ENCODE measurements at regions not wholly inside any gene's neighbourhood (a gene's known extent, or its start where the extent isn't known, plus 50 kb on each side); places are given as distances from the start of the nearest gene placed in this dataset.

DNA sequence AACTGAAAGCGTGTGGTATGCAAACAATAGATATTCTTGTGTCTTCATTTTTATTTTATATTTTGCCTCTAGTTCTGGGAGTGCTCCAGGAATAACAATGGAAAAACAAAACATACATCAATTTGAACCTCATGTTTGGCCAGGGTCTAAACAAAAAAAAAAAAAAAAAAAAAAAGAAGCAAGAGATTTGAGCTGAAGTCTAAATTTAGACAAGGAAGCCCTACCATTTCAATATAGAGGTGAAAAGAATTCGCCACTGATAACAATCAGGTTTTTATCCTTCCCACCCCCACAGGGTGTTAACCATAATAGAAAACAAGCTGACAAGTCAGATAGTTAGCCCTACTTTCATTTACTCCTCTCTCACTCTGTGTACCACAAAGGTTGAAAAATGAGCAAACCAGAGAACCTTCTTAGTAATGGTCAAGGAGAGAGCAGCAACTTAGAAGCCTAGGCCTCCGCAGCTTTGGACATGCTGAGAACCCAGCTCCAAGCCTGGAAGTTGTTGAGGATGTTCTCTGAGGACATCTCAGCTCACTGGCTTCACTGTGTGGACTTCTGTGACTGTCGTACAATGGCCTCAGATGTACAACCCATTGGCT is 118.2 kb upstream of the HMHB1 start:
- DNase-seq (ENCODE audit: low read depth), result no peak

- no peak for DNase-seq (ENCODE audit: low read depth)
Observed at GRCh38 chr5:143692342-143692741, 119.6 kb upstream of the HMHB1 start.

DNA sequence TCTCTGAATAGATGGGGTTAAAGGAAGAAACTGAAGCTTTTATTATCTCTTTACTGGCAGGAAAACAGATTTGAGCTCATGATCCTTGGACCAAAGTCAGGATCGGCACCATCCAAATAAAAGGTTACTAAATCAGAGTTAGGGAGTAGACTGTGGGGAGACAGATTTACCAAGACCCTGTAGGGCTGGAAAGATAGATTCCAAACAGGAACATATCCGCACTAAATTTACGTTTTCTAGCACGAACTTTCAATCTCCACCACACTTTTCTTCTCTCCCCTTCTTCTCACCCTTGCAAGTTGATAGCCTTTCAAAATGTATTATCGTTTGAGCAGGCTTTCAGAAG is 120.0 kb upstream of the HMHB1 start:
- DNase-seq (ENCODE audit: low read depth), result no peak

DNA sequence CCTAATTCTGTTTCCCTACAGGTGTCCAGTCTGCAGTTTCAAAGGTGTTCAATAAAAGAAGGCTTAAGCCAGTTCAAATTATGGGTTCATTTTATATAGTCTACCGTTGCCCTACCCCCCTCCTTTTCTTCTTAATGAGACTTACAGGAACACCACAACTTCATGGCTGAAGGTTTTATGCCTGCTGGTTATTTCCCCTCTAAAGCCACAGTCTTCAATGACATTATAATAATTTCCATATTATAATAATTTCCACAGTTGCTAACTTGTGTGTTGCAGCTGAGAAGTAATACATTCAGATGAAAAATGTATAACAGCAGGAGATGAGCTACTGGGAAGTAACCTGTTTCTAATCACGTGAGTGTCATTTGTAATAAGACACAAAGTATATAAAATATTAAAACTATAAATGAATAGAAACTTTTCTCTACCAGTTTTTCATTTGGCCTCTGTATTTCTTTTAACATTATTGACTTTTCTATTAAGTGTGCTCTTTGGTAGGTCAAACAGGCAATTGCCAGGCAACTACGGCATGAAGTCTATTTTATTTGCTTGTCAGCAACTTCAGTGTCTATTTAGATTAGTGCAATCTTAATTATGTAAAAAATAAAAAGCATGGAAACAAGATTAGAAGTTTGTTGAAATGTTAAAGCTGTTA is 120.5 kb upstream of the HMHB1 start:
- DNase-seq (ENCODE audit: low read depth), result no peak

DNA sequence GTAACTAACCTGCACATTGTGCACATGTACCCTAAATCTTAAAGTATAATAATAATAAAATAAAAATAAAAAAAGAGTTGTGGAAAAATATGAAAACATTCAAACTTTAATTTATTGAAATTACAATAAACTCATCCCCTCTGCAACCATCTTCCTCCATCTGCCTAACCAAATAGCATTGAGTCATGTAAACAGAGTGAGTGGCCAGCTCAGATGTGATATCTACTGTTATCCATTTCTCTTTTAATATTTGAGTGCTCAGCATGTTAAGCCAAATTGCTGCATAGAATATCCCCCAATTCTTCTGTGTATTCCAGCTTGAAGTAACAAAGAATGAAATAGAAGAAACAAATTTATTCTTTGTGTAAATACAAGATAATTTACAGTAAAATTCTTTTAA is 124.4 kb upstream of the HMHB1 start:
- no peak for DNase-seq (ENCODE audit: low read depth)

DNA sequence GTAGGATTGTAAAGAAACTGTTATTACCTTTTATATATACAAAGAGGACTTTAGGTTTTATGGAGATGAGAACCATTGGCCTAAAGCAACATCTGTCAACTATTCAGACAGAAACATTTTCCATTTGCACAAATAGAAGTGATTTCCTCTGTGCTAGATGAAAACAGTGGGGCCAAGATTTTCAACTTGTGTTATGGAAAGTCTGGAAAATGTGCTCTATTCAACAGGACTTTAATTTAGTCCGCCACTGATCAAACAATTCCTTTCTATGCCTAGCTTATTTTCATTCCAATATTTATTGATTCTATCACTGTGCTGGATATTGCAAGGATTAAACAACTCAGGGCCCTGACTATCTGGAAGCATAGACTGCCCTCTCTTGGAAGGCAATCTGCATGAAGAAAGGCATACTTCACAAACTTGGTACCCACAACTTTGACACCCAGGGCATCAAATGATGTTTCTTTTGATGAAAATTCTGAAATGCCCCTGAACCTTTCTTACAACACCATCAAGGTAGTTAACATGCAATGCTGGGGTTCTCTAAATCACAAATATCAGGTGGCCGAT is 126.6 kb upstream of the HMHB1 start:
- DNase-seq (ENCODE audit: low read depth), result no peak

GRCh38 chr5:143683459-143683858 is 128.5 kb upstream of the HMHB1 start:
- DNase-seq (ENCODE audit: low read depth), result no peak

GRCh38 chr5:143682929-143683386 is 129.0 kb upstream of the HMHB1 start:
- no peak for DNase-seq (ENCODE audit: low read depth)

DNA sequence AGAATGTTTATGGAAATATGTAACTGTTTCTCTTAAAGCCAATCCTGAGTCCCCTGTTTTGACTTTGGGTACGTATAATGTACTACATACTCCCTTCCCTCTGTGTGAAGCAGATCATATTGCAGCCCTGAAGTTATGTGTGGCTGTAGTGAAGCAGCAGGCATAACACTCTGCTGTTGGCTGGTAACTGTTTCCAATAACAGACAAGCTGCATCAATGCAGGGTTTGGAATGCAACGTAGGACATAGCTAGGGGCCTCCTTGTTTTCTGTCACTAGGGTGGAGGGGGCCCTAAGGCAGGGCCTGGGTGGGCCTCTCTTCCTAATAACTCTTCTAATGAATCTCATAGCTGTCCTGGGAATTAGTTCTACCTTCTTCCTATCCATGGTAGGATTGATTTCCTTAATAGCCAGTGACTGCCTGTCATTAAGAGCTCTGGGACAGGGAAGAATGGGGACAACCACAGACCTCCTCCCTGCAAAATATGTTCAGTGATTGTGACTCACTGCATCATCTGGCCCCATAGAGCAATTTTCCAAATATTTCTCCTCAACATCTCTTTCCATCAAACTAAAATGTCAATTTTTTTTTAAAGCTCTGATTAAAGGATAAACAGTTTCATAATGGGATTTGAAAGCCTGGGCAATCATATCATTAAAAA is 129.6 kb upstream of the HMHB1 start:
- DNase-seq (ENCODE audit: low read depth), result no peak

DNA sequence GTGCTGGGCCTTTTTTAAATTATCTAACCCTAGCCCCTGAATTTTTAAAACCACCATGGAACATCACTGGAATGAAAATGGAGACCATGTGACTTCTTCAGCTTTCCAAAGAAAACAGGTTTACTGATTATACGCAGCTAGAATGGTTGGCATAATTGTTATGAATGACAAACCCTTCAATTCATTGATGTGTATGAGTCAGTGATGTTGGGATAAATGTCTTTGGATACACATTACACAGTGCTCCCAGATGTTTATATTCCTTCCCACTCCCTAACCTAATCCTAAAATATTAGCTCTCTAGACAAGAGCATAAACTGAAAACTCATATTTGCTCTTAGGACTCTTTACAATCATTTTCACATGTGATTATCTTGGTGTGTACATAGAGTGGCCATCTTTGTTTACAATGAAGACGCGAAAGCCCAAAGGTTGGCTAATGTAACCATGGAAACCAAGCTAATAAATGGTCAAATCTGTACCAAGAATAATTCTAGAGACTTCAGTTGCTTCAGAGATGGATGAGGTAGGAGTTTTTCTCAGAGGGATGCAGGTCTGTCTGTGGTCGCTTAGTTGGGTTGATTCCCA is 131.2 kb upstream of the HMHB1 start:
- no peak for DNase-seq (ENCODE audit: low read depth)

DNA sequence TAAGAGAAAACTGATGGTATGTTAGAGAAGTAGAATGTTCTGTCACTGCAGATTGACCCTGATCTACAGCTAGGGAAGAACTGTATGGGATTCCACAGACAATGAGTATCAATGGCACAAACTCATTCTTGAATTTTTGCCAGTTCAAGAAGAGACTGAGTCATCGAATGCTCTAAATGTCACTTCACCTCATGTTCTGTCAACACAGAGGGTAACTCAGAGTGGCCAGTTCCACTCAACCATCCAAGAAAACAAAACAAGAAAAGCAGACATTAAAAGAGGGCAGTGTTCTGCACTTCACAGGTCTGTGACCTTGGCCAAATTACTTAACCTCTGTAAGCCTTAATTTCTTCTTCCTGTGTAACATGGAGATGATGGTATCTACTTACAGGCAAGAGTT is 132.2 kb upstream of the HMHB1 start:
- DNase-seq (ENCODE audit: low read depth), result peak; percentile 47

DNA sequence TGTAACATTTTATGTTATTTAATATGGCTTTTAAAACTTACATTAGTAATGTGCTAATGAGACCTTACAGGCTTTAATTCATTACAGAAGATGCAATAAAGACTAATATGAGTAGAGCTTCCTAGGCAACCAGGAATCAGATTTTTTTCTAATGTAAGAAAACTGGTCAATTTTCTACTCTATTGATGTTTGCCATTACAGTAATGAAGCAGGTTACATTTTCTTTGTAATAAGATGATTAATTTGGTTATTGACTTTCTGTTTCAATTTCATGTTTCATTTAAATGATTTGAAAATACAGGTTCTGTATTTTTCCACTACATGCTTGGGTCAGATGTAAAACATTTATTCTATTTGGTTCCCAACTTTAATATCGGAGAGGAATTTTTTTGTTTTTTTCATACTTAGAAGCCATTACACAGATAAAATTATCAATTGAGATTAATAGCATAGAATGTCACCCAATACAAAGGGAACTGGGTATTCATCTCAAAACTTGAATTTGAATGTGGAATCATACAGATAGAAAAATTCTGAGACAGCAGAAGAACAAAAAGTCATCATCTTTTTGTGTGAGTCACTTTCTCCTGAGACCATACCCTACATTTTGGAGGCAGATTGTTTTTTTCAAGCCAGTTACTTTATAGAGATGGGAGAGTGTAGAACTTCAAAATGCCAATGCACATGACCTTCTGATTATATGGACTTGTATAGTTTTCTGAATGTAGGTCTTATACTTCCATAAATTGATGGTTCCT is 133.6 kb upstream of the HMHB1 start:
- no peak for DNase-seq (ENCODE audit: low read depth)

- DNase-seq (ENCODE audit: low read depth), result no peak
Observed at GRCh38 chr5:143677403-143677802, 134.6 kb upstream of the HMHB1 start.

DNA sequence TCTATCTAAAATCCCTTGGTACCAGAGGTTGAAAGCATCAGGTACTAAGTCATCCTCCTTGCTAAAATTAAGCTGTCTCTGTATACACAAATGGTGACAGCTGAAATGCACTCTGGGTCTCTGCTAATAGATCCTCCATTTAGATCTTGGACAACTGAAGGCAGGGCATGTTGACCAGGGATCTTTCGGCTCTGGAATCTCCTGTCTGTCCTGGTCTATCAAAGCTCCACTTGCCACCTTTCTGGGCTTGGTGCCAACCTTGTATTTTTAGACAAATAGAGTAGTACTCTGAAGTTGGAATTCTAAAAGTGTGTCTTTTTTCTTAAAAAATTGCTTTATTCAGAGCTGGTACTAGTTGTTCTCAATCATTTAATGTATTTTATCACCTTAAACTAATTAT is 135.2 kb upstream of the HMHB1 start:
- DNase-seq (ENCODE audit: low read depth), result no peak

GRCh38 chr5:143674469-143674786 is 137.5 kb upstream of the HMHB1 start:
- DNase-seq (ENCODE audit: low read depth), result no peak

DNA sequence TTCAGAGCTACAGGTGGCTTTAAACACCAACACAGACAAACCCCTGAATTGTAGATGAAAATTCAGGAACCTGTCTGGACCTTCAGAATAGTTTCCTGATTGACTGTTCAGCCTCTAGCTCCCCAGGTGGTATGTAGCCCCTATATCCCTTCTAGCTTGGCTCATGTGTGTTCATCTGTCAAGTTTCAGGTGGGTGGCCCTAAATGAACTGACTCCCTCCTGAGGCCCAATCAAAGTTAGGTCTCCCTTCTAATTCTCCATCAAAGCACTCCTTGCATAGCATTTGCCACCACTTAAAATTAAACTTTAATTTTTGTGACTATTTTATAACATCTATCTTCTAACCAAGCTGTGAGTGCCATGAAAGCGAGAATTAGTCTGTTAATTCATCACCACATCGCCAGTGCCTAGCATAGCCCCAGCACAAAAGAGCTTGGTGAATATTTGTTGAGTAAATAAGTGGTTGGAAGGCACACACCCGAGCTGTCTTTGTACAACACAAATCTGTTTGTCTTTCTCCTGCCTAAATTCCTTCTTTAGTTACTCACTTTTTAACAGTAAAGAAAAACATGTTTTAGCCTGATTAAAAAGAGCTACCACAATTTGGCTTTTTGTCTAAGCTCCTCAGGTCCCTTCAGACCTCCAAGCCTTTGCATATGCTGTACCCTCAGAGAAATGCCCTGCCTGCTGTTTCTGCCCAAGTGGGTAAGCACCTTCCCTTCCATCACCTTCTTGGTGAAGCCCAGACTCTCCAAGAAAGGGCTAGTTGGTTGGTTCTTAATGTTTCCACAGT is 138.1 kb upstream of the HMHB1 start:
- no peak for DNase-seq (ENCODE audit: low read depth)

GRCh38 chr5:143672806-143673205 is 139.2 kb upstream of the HMHB1 start:
- DNase-seq (ENCODE audit: low read depth), result no peak

DNA sequence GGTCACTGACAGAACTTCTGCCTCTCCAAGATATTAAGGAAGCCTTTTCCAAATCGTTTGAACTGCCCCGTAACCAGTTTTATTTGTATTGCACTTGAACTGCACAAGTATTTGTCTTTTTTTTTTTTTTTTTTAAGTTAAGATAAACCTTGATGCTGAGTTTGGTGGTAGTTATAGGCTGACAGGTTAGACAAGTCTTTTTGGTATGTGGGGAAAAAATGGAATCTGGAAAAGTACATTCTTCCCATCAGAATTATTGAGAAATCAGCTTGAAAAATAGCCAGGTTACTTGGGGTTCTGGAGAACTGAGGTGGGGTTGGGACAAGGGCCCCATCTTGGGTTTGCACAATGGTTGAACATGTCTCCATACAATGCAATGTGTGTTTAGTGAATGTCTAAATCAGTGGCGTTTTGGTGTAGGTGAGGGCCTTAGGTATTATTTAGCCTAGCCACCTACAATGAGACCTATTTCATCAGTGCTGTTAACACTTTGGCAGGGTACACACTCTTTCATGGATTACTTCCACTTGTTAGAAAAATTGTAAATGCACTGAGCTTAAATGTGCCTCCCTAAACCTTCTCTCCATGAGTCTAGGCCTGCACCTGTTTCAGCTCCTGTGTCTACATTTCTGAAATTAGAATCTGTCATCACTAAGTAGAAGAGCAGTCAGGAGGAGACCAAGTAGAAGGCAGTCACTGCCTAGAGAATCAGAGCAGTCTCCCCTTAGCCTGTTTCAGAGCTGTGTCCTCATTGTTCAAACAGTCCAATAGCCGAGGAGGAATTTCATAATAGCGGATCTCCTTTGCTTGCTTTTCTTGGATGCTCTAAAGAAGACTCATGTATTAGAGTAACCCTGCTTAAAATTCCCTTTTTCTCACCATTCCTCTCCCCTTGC is 140.0 kb upstream of the HMHB1 start:
- no peak for DNase-seq (ENCODE audit: low read depth)

GRCh38 chr5:143671021-143671420 is 140.9 kb upstream of the HMHB1 start:
- no peak for DNase-seq (ENCODE audit: low read depth)

DNA sequence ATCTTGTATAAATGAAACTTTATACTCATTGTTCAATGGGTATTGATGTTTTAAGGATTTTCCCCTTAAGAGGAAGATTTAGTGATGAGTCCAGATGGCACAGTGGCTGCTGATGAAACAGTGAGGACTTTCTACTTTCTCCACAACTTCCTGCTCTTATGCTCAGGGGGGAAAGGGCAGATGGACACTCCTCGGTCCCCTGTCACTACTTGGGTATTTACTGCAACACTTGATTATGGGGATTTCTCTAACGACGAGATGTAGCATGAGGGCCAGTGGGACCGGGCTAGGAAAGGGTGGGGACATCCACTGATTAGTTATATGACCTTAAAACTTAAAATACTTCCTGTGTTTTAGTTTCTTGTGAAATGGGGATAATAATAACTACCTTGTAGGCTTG is 146.1 kb upstream of the HMHB1 start:
- DNase-seq (ENCODE audit: low read depth), result no peak
